K562 (cell line): ENCODE measurements at regions not wholly inside any gene's neighbourhood (a gene's known extent, or its start where the extent isn't known, plus 50 kb on each side); places are given as distances from the start of the nearest gene placed in this dataset.

Source experiments
- ATAC-seq: fragments of 200-7000 bp; cut with Tn5 transposase; 3 replicates; pipeline ENCODE4 v1.9.1; 2020; ENCODE audit warnings: moderate library complexity
- BruUV-seq: library from RNA; stranded (reverse); fragments of 400-500 nt; replicated peaks from 2 replicates; lab custom pipeline; 2021; lab: Mats Ljungman, UMichigan
- CTCF ChIA-PET: fragments of 300-600 bp; formaldehyde crosslinking; extraction: SDS; loops from one replicate; lab custom pipeline; 2021; ENCODE audit warnings: low intra/inter-chr PET ratio; lab: Yijun Ruan, JAX
- POLR2A ChIA-PET: fragments of 300-600, 350-650 bp; sonication (Branson Sonifier 250); formaldehyde crosslinking; extraction: SDS; loops from one replicate; lab custom pipeline; 2021; ENCODE audit warnings: antibody characterized with exemption, inconsistent platforms; lab: Yijun Ruan, JAX
- DNase-seq, 4 experiments: peaks; one replicate each; pipeline versions ENCODE4 v3.0.0 to v3.0.0-alpha.2; 2011 to 2018; ENCODE audit warnings: low spot score in 3 of 4, mixed read lengths in 3 of 4; ENCODE audit errors: extremely low read depth in 1 of 4
- FAIRE-seq: peaks from 2 replicates; lab custom pipeline; 2011; peaks lifted over from hg19 to GRCh38; lab: Jason Lieb, UNC
- H2AFZ ChIP-seq: 2 replicates; pipeline ENCODE4 v1.6.0; 2011; ENCODE audit warnings: low read depth, low read length, control low read depth, inconsistent platforms
- H3K27ac ChIP-seq: fragments of 200-600 bp; 3 replicates; pipeline ENCODE4 v1.8.0; 2011; ENCODE audit warnings: low read depth, mild to moderate bottlenecking, control low read depth, inconsistent platforms, low read length, moderate library complexity, mixed read lengths; ENCODE audit errors: extremely low read depth
- H3K27me3 ChIP-seq, 2 experiments: fragments of 300-600 bp in 1 of 2; 2 replicates in 1 of 2; 3 replicates in 1 of 2; pipeline versions ENCODE4 v1.6.0 to v1.8.0; 2011; ENCODE audit warnings: inconsistent platforms in 2 of 2, low read length in 2 of 2, mild to moderate bottlenecking in 1 of 2, mixed read lengths in 1 of 2, moderate library complexity in 1 of 2; ENCODE audit not compliant: control insufficient read depth in 2 of 2, insufficient read depth in 2 of 2
- H3K36me3 ChIP-seq: fragments of 300-600 bp; 3 replicates; pipeline ENCODE4 v1.8.0; 2011; ENCODE audit warnings: mild to moderate bottlenecking, low read length, inconsistent platforms; ENCODE audit not compliant: control insufficient read depth, insufficient read depth
- H3K4me1 ChIP-seq, 2 experiments: fragments of 200-600 bp in 1 of 2; replicated peaks in 1 of 2; 2 replicates in 1 of 2; 3 replicates in 1 of 2; pipeline versions ENCODE4 v1.5.1 to v1.8.0; 2011; ENCODE audit warnings: inconsistent platforms in 2 of 2, low read length in 2 of 2, mild to moderate bottlenecking in 1 of 2, mixed read lengths in 1 of 2, moderate library complexity in 1 of 2; ENCODE audit not compliant: control insufficient read depth in 2 of 2, insufficient read depth in 2 of 2
- H3K4me2 ChIP-seq: 2 replicates; pipeline ENCODE4 v1.6.1; 2011; ENCODE audit warnings: low read length, control low read depth, inconsistent platforms, mixed read lengths; ENCODE audit not compliant: insufficient read depth
- H3K4me3 ChIP-seq: fragments of 200-600 bp; sonication (generic), shearing (Covaris generic); 2 replicates; pipeline ENCODE4 v1.5.1; 2016; ENCODE audit warnings: control low read depth, inconsistent platforms
- H3K79me2 ChIP-seq: fragments of 200-600 bp; 3 replicates; pipeline ENCODE4 v1.8.0; 2011; ENCODE audit warnings: low read length, inconsistent platforms; ENCODE audit not compliant: control insufficient read depth, insufficient read depth
- H3K9ac ChIP-seq, 2 experiments: 2 replicates each; pipeline versions ENCODE4 v1.6.0 to v1.6.1; 2011; ENCODE audit warnings: low read depth in 2 of 2, low read length in 2 of 2, control low read depth in 1 of 2, inconsistent platforms in 1 of 2, mild to moderate bottlenecking in 1 of 2, mixed read lengths in 1 of 2; ENCODE audit not compliant: insufficient read depth in 1 of 2
- H3K9me1 ChIP-seq: one replicate; pipeline ENCODE4 v1.6.0; 2011; ENCODE audit warnings: inconsistent platforms, mild to moderate bottlenecking, low read length, moderate library complexity; ENCODE audit not compliant: control insufficient read depth, insufficient read depth
- H3K9me3 ChIP-seq: replicated peaks from 2 replicates; pipeline ENCODE4 v1.5.1; 2011; ENCODE audit warnings: low read depth, low read length, inconsistent platforms; ENCODE audit not compliant: control insufficient read depth, insufficient read depth
- H4K20me1 ChIP-seq: replicated peaks from 2 replicates; pipeline ENCODE4 v1.6.1; 2011; ENCODE audit warnings: low read length, inconsistent platforms, mixed read lengths; ENCODE audit not compliant: control insufficient read depth, insufficient read depth
- ARNT ChIP-seq, 2 experiments: fragments of 450-650 bp; IDR thresholded peaks; 2 replicates each; pipeline ENCODE4 v1.6.1; 2016; ENCODE audit warnings: mild to moderate bottlenecking in 1 of 2
- BCL6 ChIP-seq: fragments of 250-450 bp; sonication (Bioruptor Pico); IDR thresholded peaks from 2 replicates; pipeline ENCODE4 v1.4.0; 2020
- BCOR ChIP-seq: fragments of 450-650 bp; IDR thresholded peaks from 2 replicates; pipeline ENCODE4 v1.6.1; 2016
- EP400 ChIP-seq: fragments of 450-650 bp; IDR thresholded peaks from 2 replicates; pipeline ENCODE4 v1.6.1; 2017; ENCODE audit warnings: antibody characterized with exemption, mild to moderate bottlenecking, moderate library complexity
- FOXJ3 ChIP-seq: sonication (generic); formaldehyde crosslinking; IDR thresholded peaks from 2 replicates; pipeline ENCODE4 v1.4.0; 2020; ENCODE audit warnings: mild to moderate bottlenecking, missing genetic modification reagents
- HNRNPL ChIP-seq: fragments of 200-400 bp; formaldehyde crosslinking; IDR thresholded peaks from 2 replicates; pipeline ENCODE4 v1.6.1; 2017; ENCODE audit warnings: low read depth, mild to moderate bottlenecking, low read length
- MCM2 ChIP-seq: fragments of 450-650 bp; IDR thresholded peaks from 2 replicates; pipeline ENCODE4 v1.6.1; 2017; ENCODE audit warnings: low read depth, mild to moderate bottlenecking
- RBM17 ChIP-seq: fragments of 200-400 bp; formaldehyde crosslinking; IDR thresholded peaks from 2 replicates; pipeline ENCODE4 v1.6.1; 2017; ENCODE audit warnings: low read depth, mild to moderate bottlenecking, low read length, borderline replicate concordance
- SAFB2 ChIP-seq: fragments of 200-400 bp; formaldehyde crosslinking; IDR thresholded peaks from 2 replicates; pipeline ENCODE4 v1.6.1; 2018; ENCODE audit warnings: borderline replicate concordance, low read length, low read depth, moderate library complexity; ENCODE audit not compliant: severe bottlenecking
- ZNF561 ChIP-seq: fragments of 450-650 bp; formaldehyde crosslinking; conservative IDR thresholded peaks from 2 replicates; pipeline ENCODE4 v1.4.0; 2020; ENCODE audit warnings: mild to moderate bottlenecking, moderate library complexity
- WGBS: fragments of 100-300 bp; shearing (Covaris generic); methylation state at CpG from one replicate; pipeline ENCODE4 v1.1.6; 2016; ENCODE audit warnings: low coverage, mixed read lengths; ENCODE audit not compliant: insufficient coverage; ENCODE audit errors: missing lambda C conversion rate; 5-methylcytosine and 5-hydroxymethylcytosine counted together
- in situ Hi-C: fragments of 300-500 bp; cut with MboI; formaldehyde crosslinking; loops from 4 replicates; pipeline ENCODE4 v1.15.0; 2018; ENCODE audit warnings: inconsistent platforms, mixed read lengths
- intact Hi-C: fragments of 100-400 bp; cut with micrococcal nuclease; formaldehyde crosslinking; loops from 2 replicates; pipeline ENCODE4 v1.14.2; 2022

GRCh38 chr14:84228702-84229101 is 1301.2 kb upstream of the FLRT2 start (continued):
- TF ChIP-seq FOXJ3 (CRISPR knock-in tag): no peak
- TF ChIP-seq MCM2: no peak
- no peak for TF ChIP-seq ZNF561
- TF ChIP-seq HNRNPL: no peak

- CTCF ChIA-PET: no interaction called here
- H2AFZ ChIP-seq: no peak overlapping the region
- in situ Hi-C loops: no loop called here
- no peaks in the 10 kb centered on the region for H3K36me3 ChIP-seq
- no peak for DNase-seq
- H3K4me2 ChIP-seq: no peak overlapping the region
- H3K4me3 ChIP-seq: no peak overlapping the region
- H3K9me1 ChIP-seq: no peaks in the 10 kb centered on the region
- BruUV-seq: no TSS peak
- H3K9ac ChIP-seq: no peak overlapping the region
- no peaks in the 10 kb centered on the region for H3K9me3 ChIP-seq
- no peak for TF ChIP-seq RBM17
- TF ChIP-seq BCL6 (CRISPR knock-in tag): no peak
- no peak for ATAC-seq
- POLR2A ChIA-PET: no interaction called here
- no peaks in the 10 kb centered on the region for H3K79me2 ChIP-seq
- H3K27ac ChIP-seq: no peak overlapping the region
- H4K20me1 ChIP-seq: no peaks in the 10 kb centered on the region
- intact Hi-C loops: no loop called here
- H3K4me1 ChIP-seq: no peaks in the 10 kb centered on the region
- no peak for FAIRE-seq
- WGBS: 0% methylated on average over 7 of the region's 7 CpGs
- H3K27me3 ChIP-seq: no peaks in the 10 kb centered on the region
Measured at GRCh38 chr14:84234281-84234680, 1295.7 kb upstream of the FLRT2 start.

- Histone ChIP-seq H2AFZ (no peak overlapping the region), H3K9me1 (no peaks in the 10 kb centered on the region), H3K4me1 (no peaks in the 10 kb centered on the region), H4K20me1 (no peaks in the 10 kb centered on the region), H3K27me3 (no peaks in the 10 kb centered on the region), H3K9ac (no peak overlapping the region), H3K9me3 (no peaks in the 10 kb centered on the region), H3K36me3 (no peaks in the 10 kb centered on the region), H3K4me2 (no peak overlapping the region), H3K79me2 (no peaks in the 10 kb centered on the region), H3K4me3 (no peak overlapping the region), H3K27ac (no peak overlapping the region)
- DNase-seq (no peak), ATAC-seq (no peak), FAIRE-seq (no peak)
- CTCF ChIA-PET: no interaction called here
- WGBS: 0% methylated on average over 1 of the region's 3 CpGs
- no peak for TF ChIP-seq EP400
- TF ChIP-seq BCOR: no peak
- no peak for TF ChIP-seq SAFB2
- TF ChIP-seq ARNT (IDR thresholded peaks at IDR 0.05): no peak
- in situ Hi-C loops (no loop called here), intact Hi-C loops (no loop called here)
- POLR2A ChIA-PET: no interaction called here
- no TSS peak for BruUV-seq
Measured at GRCh38 chr14:84236290-84236689, 1293.7 kb upstream of the FLRT2 start.
